ENCODE measurements at regions not wholly inside any gene's neighbourhood (a gene's known extent, or its start where the extent isn't known, plus 50 kb on each side); places are given as distances from the start of the nearest gene placed in this dataset.

DNA sequence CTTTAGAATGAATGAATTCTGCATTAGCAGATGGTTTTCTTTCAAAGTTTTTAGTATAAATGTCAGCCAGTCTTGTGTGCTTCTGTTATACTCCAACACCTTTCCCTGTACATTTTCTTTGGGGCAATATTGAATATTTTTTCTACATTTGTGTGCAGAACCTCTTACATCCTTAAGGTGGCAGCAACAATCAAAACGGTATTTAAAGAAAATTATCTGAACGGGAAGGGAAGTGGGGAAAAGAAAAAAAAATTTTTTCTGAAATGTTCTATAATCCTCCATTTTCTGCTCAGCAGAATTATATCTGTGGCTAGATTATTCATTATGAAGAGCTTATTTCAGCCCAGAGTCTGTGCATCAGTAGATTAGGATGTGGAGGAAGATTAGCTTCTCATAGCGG, 347.3 kb upstream of the RAG2 start:
- no peaks in the 10 kb centered on the region for H3K79me2 ChIP-seq (ENCODE audit: low read length)
- no peak overlapping the region for H3K27ac ChIP-seq (ENCODE audit: low read length)
- H3K36me3 ChIP-seq (ENCODE audit: insufficient read depth, low read length), result no peaks in the 10 kb centered on the region
- peak; percentile 62 for DNase-seq
- H3K9ac ChIP-seq (ENCODE audit: low read length), result no peak overlapping the region
- no peak overlapping the region for H2AFZ ChIP-seq (ENCODE audit: low read length)
- H3K27me3 ChIP-seq (ENCODE audit: low read length), result no peaks in the 10 kb centered on the region
- H3K4me2 ChIP-seq (ENCODE audit: low read depth, low read length, poor library complexity, severe bottlenecking), result no peak overlapping the region
- no peaks in the 10 kb centered on the region for H3K9me2 ChIP-seq (replicated peaks; ENCODE audit: insufficient read depth, low read length)
- H3K4me1 ChIP-seq (ENCODE audit: low read length), result no peaks in the 10 kb centered on the region
- H3K4me3 ChIP-seq (ENCODE audit: low read length), result no peak overlapping the region
- no peaks in the 10 kb centered on the region for H3K9me3 ChIP-seq (ENCODE audit: low read length)
- no peaks in the 10 kb centered on the region for H4K20me1 ChIP-seq (ENCODE audit: insufficient read depth, low read depth, low read length)

DNA sequence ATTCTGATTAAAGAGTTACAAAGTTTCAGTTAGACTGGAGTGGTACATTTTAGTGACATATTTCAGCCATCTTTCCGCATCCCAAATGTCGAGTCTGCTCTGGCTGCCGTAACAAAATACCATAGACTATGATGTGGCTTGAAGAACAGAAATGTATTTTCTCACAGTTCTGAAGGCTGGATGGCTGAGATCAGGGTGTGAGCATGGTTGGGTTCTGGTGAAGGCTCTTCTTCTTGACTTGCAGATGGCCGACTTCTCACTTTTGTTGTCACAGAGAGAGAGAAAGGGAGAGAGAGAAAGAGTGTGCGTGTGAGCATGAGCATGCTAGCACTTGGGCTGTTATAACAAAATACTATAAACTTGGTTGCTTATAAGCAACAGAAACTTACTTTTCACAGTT, 335.4 kb upstream of the RAG2 start:
- H4K20me1 ChIP-seq (ENCODE audit: insufficient read depth, low read depth, low read length), result no peaks in the 10 kb centered on the region
- no peaks in the 10 kb centered on the region for H3K9me3 ChIP-seq (ENCODE audit: low read length)
- no peaks in the 10 kb centered on the region for H3K27me3 ChIP-seq (ENCODE audit: low read length)
- no peak overlapping the region for H3K4me3 ChIP-seq (ENCODE audit: low read length)
- H3K9me2 ChIP-seq (replicated peaks; ENCODE audit: insufficient read depth, low read length), result no peaks in the 10 kb centered on the region
- H3K36me3 ChIP-seq (ENCODE audit: insufficient read depth, low read length), result no peaks in the 10 kb centered on the region
- no peaks in the 10 kb centered on the region for H3K79me2 ChIP-seq (ENCODE audit: low read length)
- H3K4me2 ChIP-seq (ENCODE audit: low read depth, low read length, poor library complexity, severe bottlenecking), result no peak overlapping the region
- no peak for DNase-seq
- no peak overlapping the region for H2AFZ ChIP-seq (ENCODE audit: low read length)
- H3K9ac ChIP-seq (ENCODE audit: low read length), result no peak overlapping the region
- no peak overlapping the region for H3K27ac ChIP-seq (ENCODE audit: low read length)
- no peaks in the 10 kb centered on the region for H3K4me1 ChIP-seq (ENCODE audit: low read length)

DNA sequence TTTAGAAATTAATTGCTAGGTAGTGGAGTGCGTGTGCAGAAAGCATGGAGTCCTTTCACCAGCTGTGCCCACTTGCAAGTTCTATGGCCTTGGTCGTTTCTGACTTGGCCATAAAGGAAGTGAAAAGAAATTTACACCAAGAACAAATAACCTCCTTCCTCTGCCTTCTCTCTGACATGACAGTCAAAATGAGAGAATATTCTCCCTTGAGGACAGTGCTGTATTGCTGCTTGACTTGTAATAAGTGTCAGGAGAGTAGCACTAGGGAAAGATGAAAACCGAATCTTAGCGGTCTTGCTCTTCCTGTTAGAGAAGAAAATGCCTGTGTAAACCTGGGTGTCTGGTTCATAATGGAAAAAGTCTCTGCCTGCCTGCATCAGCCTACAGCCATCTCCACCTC, 333.1 kb upstream of the RAG2 start:
- H3K4me2 ChIP-seq (ENCODE audit: low read depth, low read length, poor library complexity, severe bottlenecking), result no peak overlapping the region
- H2AFZ ChIP-seq (ENCODE audit: low read length), result no peak overlapping the region
- H3K4me3 ChIP-seq (ENCODE audit: low read length), result no peak overlapping the region
- no peaks in the 10 kb centered on the region for H3K9me3 ChIP-seq (ENCODE audit: low read length)
- no peaks in the 10 kb centered on the region for H3K36me3 ChIP-seq (ENCODE audit: insufficient read depth, low read length)
- H3K9me2 ChIP-seq (replicated peaks; ENCODE audit: insufficient read depth, low read length), result no peaks in the 10 kb centered on the region
- no peak overlapping the region for H3K27ac ChIP-seq (ENCODE audit: low read length)
- H3K79me2 ChIP-seq (ENCODE audit: low read length), result no peaks in the 10 kb centered on the region
- H3K27me3 ChIP-seq (ENCODE audit: low read length), result no peaks in the 10 kb centered on the region
- no peaks in the 10 kb centered on the region for H4K20me1 ChIP-seq (ENCODE audit: insufficient read depth, low read depth, low read length)
- no peak for DNase-seq
- no peak overlapping the region for H3K9ac ChIP-seq (ENCODE audit: low read length)
- no peaks in the 10 kb centered on the region for H3K4me1 ChIP-seq (ENCODE audit: low read length)

DNA sequence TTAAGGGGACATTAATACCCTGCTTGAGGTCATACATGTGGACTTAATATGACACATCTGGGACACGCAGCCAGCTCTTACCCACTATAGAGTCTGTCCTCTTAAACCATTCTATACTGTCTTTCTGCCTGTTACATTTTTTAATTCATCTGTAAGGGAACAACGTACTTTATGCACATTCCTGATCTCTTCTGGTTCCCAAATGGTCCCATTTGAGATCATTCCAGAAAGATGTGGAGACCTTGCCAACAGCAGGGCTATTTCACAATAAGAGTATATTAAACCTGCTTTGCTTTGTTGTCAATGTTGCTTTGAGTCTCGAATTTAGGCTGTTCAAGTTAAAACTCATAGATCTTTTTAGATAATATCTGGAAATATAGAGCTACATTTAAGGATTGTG, 332.2 kb upstream of the RAG2 start:
- no peak for DNase-seq
- Histone ChIP-seq H2AFZ (ENCODE audit: low read length) (no peak overlapping the region), H3K27ac (ENCODE audit: low read length) (no peak overlapping the region), H3K27me3 (ENCODE audit: low read length) (no peaks in the 10 kb centered on the region), H3K79me2 (ENCODE audit: low read length) (no peaks in the 10 kb centered on the region), H3K9me2 (replicated peaks; ENCODE audit: insufficient read depth, low read length) (no peaks in the 10 kb centered on the region), H3K9ac (ENCODE audit: low read length) (no peak overlapping the region), H4K20me1 (ENCODE audit: insufficient read depth, low read depth, low read length) (no peaks in the 10 kb centered on the region), H3K9me3 (ENCODE audit: low read length) (no peaks in the 10 kb centered on the region; the same call in 1 of the 2 replicates), H3K4me1 (ENCODE audit: low read length) (no peaks in the 10 kb centered on the region), H3K36me3 (ENCODE audit: insufficient read depth, low read length) (no peaks in the 10 kb centered on the region), H3K4me2 (ENCODE audit: low read depth, low read length, poor library complexity, severe bottlenecking) (no peak overlapping the region), H3K4me3 (ENCODE audit: low read length) (no peak overlapping the region)

DNA sequence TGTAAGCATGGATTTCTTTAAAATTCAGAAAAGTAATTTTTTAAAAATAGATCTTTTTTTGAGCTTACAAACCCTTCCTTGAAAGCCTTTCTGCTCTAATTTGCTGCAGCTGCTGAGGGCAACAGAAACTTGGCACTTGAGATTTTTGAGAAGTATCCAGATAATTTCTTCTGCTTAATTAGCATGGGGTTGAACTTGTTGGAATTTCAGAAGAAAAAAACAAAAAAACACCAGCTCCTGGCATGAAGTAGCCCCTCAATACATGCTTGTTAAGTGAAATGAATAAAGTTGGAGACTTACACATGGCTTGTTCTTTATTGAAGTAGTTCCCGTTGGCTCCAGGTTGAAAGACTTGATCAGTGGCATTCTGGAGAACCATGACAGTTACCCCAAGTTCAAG, 331.4 kb upstream of the RAG2 start:
- H3K4me1 ChIP-seq (ENCODE audit: low read length), result no peaks in the 10 kb centered on the region
- H3K9me2 ChIP-seq (replicated peaks; ENCODE audit: insufficient read depth, low read length), result no peaks in the 10 kb centered on the region
- no peak overlapping the region for H2AFZ ChIP-seq (ENCODE audit: low read length)
- H3K4me3 ChIP-seq (ENCODE audit: low read length), result no peak overlapping the region
- H3K79me2 ChIP-seq (ENCODE audit: low read length), result no peaks in the 10 kb centered on the region
- no peak overlapping the region for H3K9ac ChIP-seq (ENCODE audit: low read length)
- H3K27me3 ChIP-seq (ENCODE audit: low read length), result no peaks in the 10 kb centered on the region
- no peaks in the 10 kb centered on the region for H4K20me1 ChIP-seq (ENCODE audit: insufficient read depth, low read depth, low read length)
- H3K36me3 ChIP-seq (ENCODE audit: insufficient read depth, low read length), result no peaks in the 10 kb centered on the region
- no peaks in the 10 kb centered on the region; the same call in 1 of the 2 replicates for H3K9me3 ChIP-seq (ENCODE audit: low read length)
- DNase-seq, result no peak
- no peak overlapping the region for H3K27ac ChIP-seq (ENCODE audit: low read length)
- H3K4me2 ChIP-seq (ENCODE audit: low read depth, low read length, poor library complexity, severe bottlenecking), result no peak overlapping the region

DNA sequence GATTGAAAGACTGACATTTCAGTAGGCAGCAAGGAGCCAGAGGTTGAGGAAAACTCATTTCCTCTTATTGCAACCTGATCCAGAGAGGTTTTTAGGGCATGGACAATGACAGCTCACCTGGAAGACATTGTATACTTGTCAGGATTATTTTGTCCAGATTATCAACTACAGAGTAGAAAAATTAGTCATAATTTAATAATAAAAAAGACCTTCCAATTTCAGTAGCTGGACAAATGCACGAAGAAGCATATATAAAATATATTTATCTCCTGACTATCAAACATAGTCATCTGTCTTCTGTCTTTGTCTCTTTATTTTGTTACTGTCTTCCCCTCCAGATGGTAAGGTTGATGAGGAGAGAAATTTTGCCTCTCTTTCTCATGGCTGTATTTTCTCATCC, 330.6 kb upstream of the RAG2 start:
- no peaks in the 10 kb centered on the region for H4K20me1 ChIP-seq (ENCODE audit: insufficient read depth, low read depth, low read length)
- H3K27ac ChIP-seq (ENCODE audit: low read length), result no peak overlapping the region

DNA sequence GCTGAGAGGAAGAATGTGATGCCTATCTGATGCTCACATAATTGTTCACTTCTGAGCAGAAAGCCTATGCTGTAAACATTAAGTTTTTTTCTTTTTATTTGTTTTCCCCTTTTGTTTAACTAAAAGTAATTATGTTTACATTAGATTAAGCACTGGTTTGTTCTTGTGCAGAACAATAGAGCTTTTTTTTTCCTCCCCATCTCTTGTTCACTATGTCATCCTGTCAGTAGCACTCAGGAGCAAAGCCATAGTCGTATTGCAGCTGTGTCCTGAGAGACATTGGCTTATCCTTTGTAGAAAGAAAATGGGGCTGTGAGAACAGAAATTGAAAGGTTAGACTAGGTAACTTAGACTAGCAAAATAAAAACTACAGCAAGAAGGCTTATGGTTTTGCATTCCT, 301.8 kb upstream of the RAG2 start:
- no peaks in the 10 kb centered on the region for H3K9me2 ChIP-seq (replicated peaks; ENCODE audit: insufficient read depth, low read length)
- no peaks in the 10 kb centered on the region for H3K9me3 ChIP-seq (ENCODE audit: low read length)
- no peak overlapping the region for H3K4me2 ChIP-seq (ENCODE audit: low read depth, low read length, poor library complexity, severe bottlenecking)
- H2AFZ ChIP-seq (ENCODE audit: low read length), result no peak overlapping the region
- H3K27ac ChIP-seq (ENCODE audit: low read length), result no peak overlapping the region
- H3K4me3 ChIP-seq (ENCODE audit: low read length), result no peak overlapping the region
- DNase-seq, result no peak
- no peaks in the 10 kb centered on the region for H3K27me3 ChIP-seq (ENCODE audit: low read length)
- H3K36me3 ChIP-seq (ENCODE audit: insufficient read depth, low read length), result no peaks in the 10 kb centered on the region
- H3K79me2 ChIP-seq (ENCODE audit: low read length), result no peaks in the 10 kb centered on the region
- no peak overlapping the region for H3K9ac ChIP-seq (ENCODE audit: low read length)
- H3K4me1 ChIP-seq (ENCODE audit: low read length), result no peaks in the 10 kb centered on the region
- H4K20me1 ChIP-seq (ENCODE audit: insufficient read depth, low read depth, low read length), result no peaks in the 10 kb centered on the region

More for the DNA sequence above, 330.6 kb upstream of the RAG2 start:
- no peak for DNase-seq
- Histone ChIP-seq H3K9me2 (replicated peaks; ENCODE audit: insufficient read depth, low read length) (no peaks in the 10 kb centered on the region), H3K4me2 (ENCODE audit: low read depth, low read length, poor library complexity, severe bottlenecking) (no peak overlapping the region), H3K79me2 (ENCODE audit: low read length) (no peaks in the 10 kb centered on the region), H2AFZ (ENCODE audit: low read length) (no peak overlapping the region), H3K36me3 (ENCODE audit: insufficient read depth, low read length) (no peaks in the 10 kb centered on the region), H3K27me3 (ENCODE audit: low read length) (no peaks in the 10 kb centered on the region), H3K9me3 (ENCODE audit: low read length) (no peaks in the 10 kb centered on the region; the same call in 1 of the 2 replicates), H3K4me1 (ENCODE audit: low read length) (no peaks in the 10 kb centered on the region), H3K9ac (ENCODE audit: low read length) (no peak overlapping the region), H3K4me3 (ENCODE audit: low read length) (no peak overlapping the region)

DNA sequence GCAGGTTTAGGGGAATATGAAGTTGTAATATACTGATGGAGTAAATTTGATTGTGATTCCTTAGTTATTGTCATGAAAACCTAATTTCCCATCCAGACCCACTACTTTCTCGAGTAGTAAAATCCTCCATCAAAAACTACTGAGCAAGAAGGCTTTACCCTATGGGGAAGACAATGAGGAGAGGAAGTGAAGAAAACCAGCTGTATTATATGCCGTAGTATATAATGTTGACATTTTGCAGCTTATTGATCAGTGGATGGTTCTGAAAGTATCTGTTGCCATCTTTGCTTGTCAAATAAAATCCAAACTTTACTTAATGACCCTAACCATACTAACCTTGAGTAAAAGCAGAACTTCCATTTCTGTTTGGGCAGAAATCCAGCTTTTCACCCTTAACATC, 292.8 kb upstream of the RAG2 start:
- no peaks in the 10 kb centered on the region for H3K27me3 ChIP-seq (ENCODE audit: low read length)
- H3K36me3 ChIP-seq (ENCODE audit: insufficient read depth, low read length), result no peaks in the 10 kb centered on the region
- no peaks in the 10 kb centered on the region for H3K9me2 ChIP-seq (replicated peaks; ENCODE audit: insufficient read depth, low read length)
- no peak overlapping the region for H3K9ac ChIP-seq (ENCODE audit: low read length)
- no peaks in the 10 kb centered on the region for H3K9me3 ChIP-seq (ENCODE audit: low read length)
- no peaks in the 10 kb centered on the region for H3K79me2 ChIP-seq (ENCODE audit: low read length)
- no peak for DNase-seq
- no peaks in the 10 kb centered on the region for H3K4me1 ChIP-seq (ENCODE audit: low read length)
- no peak overlapping the region for H3K4me3 ChIP-seq (ENCODE audit: low read length)
- no peak overlapping the region for H3K27ac ChIP-seq (ENCODE audit: low read length)
- H2AFZ ChIP-seq (ENCODE audit: low read length), result no peak overlapping the region
- no peak overlapping the region for H3K4me2 ChIP-seq (ENCODE audit: low read depth, low read length, poor library complexity, severe bottlenecking)
- H4K20me1 ChIP-seq (ENCODE audit: insufficient read depth, low read depth, low read length), result no peaks in the 10 kb centered on the region

DNA sequence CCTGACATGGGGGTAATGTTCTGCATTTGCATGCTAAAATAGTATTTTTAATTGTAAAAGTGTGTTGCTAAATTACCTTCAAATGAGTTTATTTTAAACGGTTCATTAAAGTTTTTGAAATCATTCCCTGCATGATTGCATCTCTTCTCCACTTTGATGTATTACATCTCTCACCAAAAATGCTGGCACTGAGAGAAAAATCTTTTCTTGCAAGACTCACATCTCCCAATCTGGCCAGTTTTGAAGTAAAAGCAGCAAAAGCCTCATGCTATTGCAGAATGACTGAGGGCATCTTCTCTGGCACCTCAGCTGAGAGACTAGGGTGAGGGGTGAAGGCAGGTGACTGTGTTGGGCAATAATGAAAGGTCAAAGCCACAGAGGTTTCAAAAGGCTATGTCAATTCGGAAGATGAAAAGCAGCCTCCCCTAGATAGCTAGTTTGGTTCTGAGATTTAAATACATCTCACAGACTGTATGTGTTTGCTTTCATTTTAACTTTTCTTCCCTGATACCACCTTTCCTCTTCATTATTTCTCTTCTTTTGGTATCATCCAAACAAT, 292.2 kb upstream of the RAG2 start:
- H2AFZ ChIP-seq (ENCODE audit: low read length), result no peak overlapping the region
- H3K9me3 ChIP-seq (ENCODE audit: low read length), result no peaks in the 10 kb centered on the region
- H3K79me2 ChIP-seq (ENCODE audit: low read length), result no peaks in the 10 kb centered on the region
- no peaks in the 10 kb centered on the region for H3K36me3 ChIP-seq (ENCODE audit: insufficient read depth, low read length)
- no peak overlapping the region for H3K9ac ChIP-seq (ENCODE audit: low read length)
- DNase-seq, result no peak
- no peaks in the 10 kb centered on the region for H4K20me1 ChIP-seq (ENCODE audit: insufficient read depth, low read depth, low read length)
- H3K4me2 ChIP-seq (ENCODE audit: low read depth, low read length, poor library complexity, severe bottlenecking), result no peak overlapping the region
- H3K9me2 ChIP-seq (replicated peaks; ENCODE audit: insufficient read depth, low read length), result no peaks in the 10 kb centered on the region
- no peaks in the 10 kb centered on the region for H3K4me1 ChIP-seq (ENCODE audit: low read length)
- H3K27me3 ChIP-seq (ENCODE audit: low read length), result no peaks in the 10 kb centered on the region
- no peak overlapping the region for H3K27ac ChIP-seq (ENCODE audit: low read length)
- H3K4me3 ChIP-seq (ENCODE audit: low read length), result no peak overlapping the region
